H9 (cell line): ENCODE measurements at regions not wholly inside any gene's neighbourhood (a gene's known extent, or its start where the extent isn't known, plus 50 kb on each side); places are given as distances from the start of the nearest gene placed in this dataset.

Source experiments
- DNase-seq: peaks from one replicate; pipeline ENCODE4 v3.0.0-alpha.2; 2017
- H2AFZ ChIP-seq: one replicate; pipeline ENCODE4 v1.6.1; 2013; ENCODE audit warnings: mild to moderate bottlenecking, low read length, control low read depth, moderate library complexity
- H2AK5ac ChIP-seq: 2 replicates; pipeline ENCODE4 v1.6.1; 2013; ENCODE audit warnings: low read length, control low read depth, mixed read lengths; ENCODE audit not compliant: insufficient read length
- H2BK120ac ChIP-seq: one replicate; pipeline ENCODE4 v1.6.1; 2013; ENCODE audit warnings: low read depth, mild to moderate bottlenecking, low read length, control low read depth, inconsistent platforms; ENCODE audit not compliant: poor library complexity, severe bottlenecking
- H2BK12ac ChIP-seq: 2 replicates; pipeline ENCODE4 v1.6.1; 2013; ENCODE audit warnings: low read length, control low read depth, mixed read lengths, low read depth; ENCODE audit not compliant: insufficient read length
- H2BK15ac ChIP-seq: 2 replicates; pipeline ENCODE4 v1.6.1; 2013; ENCODE audit warnings: low read depth, low read length, control low read depth
- H2BK20ac ChIP-seq: one replicate; pipeline ENCODE4 v1.6.1; 2013; ENCODE audit warnings: low read depth, mild to moderate bottlenecking, low read length, control low read depth, inconsistent platforms; ENCODE audit not compliant: poor library complexity, severe bottlenecking
- H2BK5ac ChIP-seq: 2 replicates; pipeline ENCODE4 v1.6.1; 2013; ENCODE audit warnings: low read length, control low read depth, mixed read lengths; ENCODE audit not compliant: insufficient read length
- H3K14ac ChIP-seq: 2 replicates; pipeline ENCODE4 v1.6.1; 2013; ENCODE audit warnings: low read length, control low read depth; ENCODE audit not compliant: insufficient read depth
- H3K18ac ChIP-seq: 2 replicates; pipeline ENCODE4 v1.6.1; 2013; ENCODE audit warnings: low read depth, mild to moderate bottlenecking, mixed read lengths, low read length, control low read depth; ENCODE audit not compliant: insufficient read length
- H3K23ac ChIP-seq: 2 replicates; pipeline ENCODE4 v1.6.1; 2013; ENCODE audit warnings: low read length, control low read depth, mixed read lengths, low read depth; ENCODE audit not compliant: insufficient read length
- H3K23me2 ChIP-seq: 2 replicates; pipeline ENCODE4 v1.6.1; 2013; ENCODE audit warnings: low read depth, mild to moderate bottlenecking, mixed read lengths, low read length, control low read depth; ENCODE audit not compliant: insufficient read length, poor library complexity, severe bottlenecking
- H3K27ac ChIP-seq: 2 replicates; pipeline ENCODE4 v1.5.1; 2013; ENCODE audit warnings: low read length, control low read depth, mixed read lengths, low read depth; ENCODE audit not compliant: insufficient read length
- H3K27me3 ChIP-seq: 2 replicates; pipeline ENCODE4 v1.6.1; 2013; ENCODE audit warnings: low read length, control low read depth, inconsistent platforms; ENCODE audit not compliant: insufficient read depth
- H3K4ac ChIP-seq: 2 replicates; pipeline ENCODE4 v1.6.1; 2013; ENCODE audit warnings: low read depth, mild to moderate bottlenecking, control low read depth, inconsistent platforms, low read length, moderate library complexity
- H3K4me1 ChIP-seq: 2 replicates; pipeline ENCODE4 v1.6.1; 2013; ENCODE audit warnings: low read length, control low read depth, inconsistent platforms; ENCODE audit not compliant: insufficient read depth
- H3K4me2 ChIP-seq: 2 replicates; pipeline ENCODE4 v1.6.1; 2013; ENCODE audit warnings: low read length, control low read depth, mixed read lengths; ENCODE audit not compliant: insufficient read length, insufficient read depth
- H3K56ac ChIP-seq: 2 replicates; pipeline ENCODE4 v1.6.1; 2013; ENCODE audit warnings: low read depth, mild to moderate bottlenecking, mixed read lengths, low read length, control low read depth; ENCODE audit not compliant: insufficient read length
- H3K79me1 ChIP-seq: 2 replicates; pipeline ENCODE4 v1.6.1; 2013; ENCODE audit warnings: low read depth, mild to moderate bottlenecking, moderate library complexity, low read length, control low read depth, inconsistent platforms; ENCODE audit not compliant: insufficient read depth, poor library complexity, severe bottlenecking
- H3K79me2 ChIP-seq: 2 replicates; pipeline ENCODE4 v1.6.1; 2013; ENCODE audit warnings: low read length, control low read depth, inconsistent platforms; ENCODE audit not compliant: insufficient read depth
- H3K9ac ChIP-seq: 2 replicates; pipeline ENCODE4 v1.6.1; 2013; ENCODE audit warnings: low read length, control low read depth, mixed read lengths; ENCODE audit not compliant: insufficient read length; ENCODE audit errors: extremely low read depth
- H3K9me3 ChIP-seq: one replicate; pipeline ENCODE4 v1.6.1; 2013; ENCODE audit warnings: low read depth, low read length, inconsistent platforms; ENCODE audit not compliant: control insufficient read depth
- H3T11ph ChIP-seq: one replicate; pipeline ENCODE4 v1.6.1; 2013; ENCODE audit warnings: mild to moderate bottlenecking, low read length, control low read depth, inconsistent platforms
- H4K20me1 ChIP-seq: one replicate; pipeline ENCODE4 v1.6.1; 2013; ENCODE audit not compliant: control insufficient read depth, insufficient read length, insufficient read depth
- H4K5ac ChIP-seq: 2 replicates; pipeline ENCODE4 v1.6.1; 2013; ENCODE audit warnings: low read depth, mild to moderate bottlenecking, mixed read lengths, low read length, control low read depth; ENCODE audit not compliant: insufficient read length
- H4K8ac ChIP-seq: replicated peaks from 2 replicates; pipeline ENCODE4 v1.6.1; 2013; ENCODE audit warnings: low read length, control low read depth, mixed read lengths, low read depth; ENCODE audit not compliant: insufficient read length
- H4K91ac ChIP-seq: 2 replicates; pipeline ENCODE4 v1.6.1; 2013; ENCODE audit warnings: low read depth, mild to moderate bottlenecking, moderate library complexity, mixed read lengths, low read length, control low read depth; ENCODE audit not compliant: insufficient read length
- H3K27ac Mint-ChIP-seq, 3 experiments: 2 replicates in 2 of 3; 3 replicates in 1 of 3; pipeline ENCODE4 v1.8.0; 2020 to 2021; ENCODE audit warnings: mixed read lengths in 3 of 3, mild to moderate bottlenecking in 1 of 3, moderate library complexity in 1 of 3
- H3K27me3 Mint-ChIP-seq: 2 replicates; pipeline ENCODE4 v1.8.0; 2021; ENCODE audit warnings: low read depth, mild to moderate bottlenecking, moderate library complexity, mixed read lengths
- H3K36me3 Mint-ChIP-seq, 3 experiments: 2 replicates in 2 of 3; 3 replicates in 1 of 3; pipeline ENCODE4 v1.8.0; 2020 to 2021; ENCODE audit warnings: low read depth in 3 of 3, mixed read lengths in 3 of 3; ENCODE audit not compliant: insufficient read depth in 1 of 3
- H3K4me1 Mint-ChIP-seq, 2 experiments: 2 replicates each; pipeline ENCODE4 v1.8.0; 2020; ENCODE audit warnings: mixed read lengths in 2 of 2
- H3K4me3 Mint-ChIP-seq, 2 experiments: 2 replicates in 1 of 2; 3 replicates in 1 of 2; pipeline ENCODE4 v1.8.0; 2020 to 2021; ENCODE audit warnings: mild to moderate bottlenecking in 2 of 2, mixed read lengths in 2 of 2, moderate library complexity in 1 of 2
- H3K9me3 Mint-ChIP-seq, 2 experiments: 2 replicates in 1 of 2; 3 replicates in 1 of 2; pipeline ENCODE4 v1.8.0; 2020; ENCODE audit warnings: mild to moderate bottlenecking in 2 of 2, mixed read lengths in 2 of 2, moderate library complexity in 1 of 2
- WGBS: extraction: QIAGEN DNeasy Blood & Tissue Kit; methylation state at CpG from one replicate; pipeline ENCODE4 v1.1.7; 2013; ENCODE audit warnings: missing lambda C conversion rate, low lambda C conversion rate, mixed read lengths; ENCODE audit not compliant: insufficient read length; ENCODE audit errors: extremely low coverage; 5-methylcytosine and 5-hydroxymethylcytosine counted together
- TF ChIP-seq, protein P1 (sequence below): fragments of 200-600 bp; sonication (generic); conservative IDR thresholded peaks from 3 replicates; pipeline ENCODE4 v1.8.0; 2021; ENCODE audit warnings: antibody characterized with exemption, mild to moderate bottlenecking

GRCh38 chr7:46669028-46669427 is 748.0 kb upstream of the IGFBP3 start:
- Histone ChIP-seq H3K79me2 (no peaks in the 10 kb centered on the region), H2BK20ac (no peak overlapping the region), H2BK15ac (no peak overlapping the region), H4K5ac (no peak overlapping the region), H3K18ac (no peak overlapping the region), H4K8ac (no peak overlapping the region), H3K23me2 (no peaks in the 10 kb centered on the region), H3K23ac (no peak overlapping the region), H2BK5ac (no peak overlapping the region), H3K27ac (no peak overlapping the region), H2BK120ac (no peak overlapping the region), H3K4me1 (peaks cover 10% of the 10 kb centered on the region), H3K14ac (no peak overlapping the region), H3K79me1 (no peaks in the 10 kb centered on the region), H2AFZ (no peak overlapping the region), H3T11ph (no peak overlapping the region), H3K4ac (no peak overlapping the region), H2AK5ac (no peak overlapping the region), H4K91ac (no peak overlapping the region), H3K56ac (no peak overlapping the region), H3K4me2 (no peak overlapping the region), H4K20me1 (no peaks in the 10 kb centered on the region), H2BK12ac (no peak overlapping the region), H3K9me3 (no peaks in the 10 kb centered on the region), H3K27me3 (no peaks in the 10 kb centered on the region), H3K9ac (no peak overlapping the region)
- no CpG with 5 or more reads among the region's 4 CpGs for WGBS
- H3K27me3 Mint-ChIP-seq: no peaks in the 10 kb centered on the region; the same call in 1 of the 2 replicates
- H3K9me3 Mint-ChIP-seq: peaks cover 11 to 15% of the 10 kb centered on the region in 2 experiments; a peak in 4 of 5 replicates
- TF ChIP-seq, protein P1, sequence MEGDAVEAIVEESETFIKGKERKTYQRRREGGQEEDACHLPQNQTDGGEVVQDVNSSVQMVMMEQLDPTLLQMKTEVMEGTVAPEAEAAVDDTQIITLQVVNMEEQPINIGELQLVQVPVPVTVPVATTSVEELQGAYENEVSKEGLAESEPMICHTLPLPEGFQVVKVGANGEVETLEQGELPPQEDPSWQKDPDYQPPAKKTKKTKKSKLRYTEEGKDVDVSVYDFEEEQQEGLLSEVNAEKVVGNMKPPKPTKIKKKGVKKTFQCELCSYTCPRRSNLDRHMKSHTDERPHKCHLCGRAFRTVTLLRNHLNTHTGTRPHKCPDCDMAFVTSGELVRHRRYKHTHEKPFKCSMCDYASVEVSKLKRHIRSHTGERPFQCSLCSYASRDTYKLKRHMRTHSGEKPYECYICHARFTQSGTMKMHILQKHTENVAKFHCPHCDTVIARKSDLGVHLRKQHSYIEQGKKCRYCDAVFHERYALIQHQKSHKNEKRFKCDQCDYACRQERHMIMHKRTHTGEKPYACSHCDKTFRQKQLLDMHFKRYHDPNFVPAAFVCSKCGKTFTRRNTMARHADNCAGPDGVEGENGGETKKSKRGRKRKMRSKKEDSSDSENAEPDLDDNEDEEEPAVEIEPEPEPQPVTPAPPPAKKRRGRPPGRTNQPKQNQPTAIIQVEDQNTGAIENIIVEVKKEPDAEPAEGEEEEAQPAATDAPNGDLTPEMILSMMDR: no peak
- peaks cover 18 to 22% of the 10 kb centered on the region in 2 experiments for H3K4me1 Mint-ChIP-seq
- no peak for DNase-seq
- no peak overlapping the region for H3K27ac Mint-ChIP-seq
- no peak overlapping the region for H3K4me3 Mint-ChIP-seq
- peaks cover 4 to 26% (median 7%) of the 10 kb centered on the region in 3 experiments; a peak in 5 of 7 replicates for H3K36me3 Mint-ChIP-seq
